ENCODE measurements at regions not wholly inside any gene's neighbourhood (a gene's known extent, or its start where the extent isn't known, plus 50 kb on each side); places are given as distances from the start of the nearest gene placed in this dataset.
"Not testable (repeated sequence)": the region's sequence is repeated elsewhere in the genome, so short reads cannot be mapped to it uniquely, and the experiment has no call there.

- DNase-seq (ENCODE audit: low read depth) = no peak
Observed at GRCh38 chr14:71799841-71800240, 132.4 kb upstream of the RGS6 start.

- no peak for DNase-seq (ENCODE audit: low read depth)
Observed at GRCh38 chr14:71800878-71801277, 131.4 kb upstream of the RGS6 start.

GRCh38 chr14:71803539-71804260 lies 128.5 kb upstream of the RGS6 start:
- no peak for DNase-seq (ENCODE audit: low read depth)

- no peak for DNase-seq (ENCODE audit: low read depth)
Observed at GRCh38 chr14:71804992-71805391, 127.2 kb upstream of the RGS6 start.

- not testable (repeated sequence) for DNase-seq (ENCODE audit: low read depth)
Observed at GRCh38 chr14:71807049-71807448, 125.2 kb upstream of the RGS6 start.

- not testable (repeated sequence) for DNase-seq (ENCODE audit: low read depth)
Observed at GRCh38 chr14:71810800-71811199, 121.4 kb upstream of the RGS6 start.

- no peak for DNase-seq (ENCODE audit: low read depth)
Observed at GRCh38 chr14:71812693-71813092, 119.5 kb upstream of the RGS6 start.

GRCh38 chr14:71815110-71815509 lies 117.1 kb upstream of the RGS6 start:
- no peak for DNase-seq (ENCODE audit: low read depth)

GRCh38 chr14:71824816-71825215 lies 107.4 kb upstream of the RGS6 start:
- DNase-seq (ENCODE audit: low read depth) = no peak

- no peak for DNase-seq (ENCODE audit: low read depth)
Observed at GRCh38 chr14:71833476-71833875, 98.8 kb upstream of the RGS6 start.

GRCh38 chr14:71834284-71835204 lies 97.7 kb upstream of the RGS6 start:
- no peak for DNase-seq (ENCODE audit: low read depth)

GRCh38 chr14:71852181-71852580 lies 80.0 kb upstream of the RGS6 start:
- no peak for DNase-seq (ENCODE audit: low read depth)

- DNase-seq (ENCODE audit: low read depth) = peak; percentile 43
Observed at GRCh38 chr14:71855399-71856036, 76.7 kb upstream of the RGS6 start.

- no peak for DNase-seq (ENCODE audit: low read depth)
Observed at GRCh38 chr14:71856199-71856919, 75.9 kb upstream of the RGS6 start.

- DNase-seq (ENCODE audit: low read depth) = no peak
Observed at GRCh38 chr14:71863049-71863448, 69.2 kb upstream of the RGS6 start.

GRCh38 chr14:71863766-71864165 lies 68.5 kb upstream of the RGS6 start:
- DNase-seq (ENCODE audit: low read depth) = no peak

Measured in activated T-cell treated with anti-CD3 and anti-CD28 coated beads for 48 hours (primary cell).